ENCODE measurements at regions not wholly inside any gene's neighbourhood (a gene's known extent, or its start where the extent isn't known, plus 50 kb on each side); places are given as distances from the start of the nearest gene placed in this dataset.

GRCh38 chr6:12457094-12457493, 166.9 kb downstream of the EDN1 start:
- no peak for TF ChIP-seq CTCF (IDR thresholded peaks at IDR 0.05)
- DNase-seq (ENCODE audit: low spot score) (no peak), ATAC-seq (ENCODE audit: low FRiP score) (no peak)

- DNase-seq (ENCODE audit: low spot score) = no peak
- no peak for TF ChIP-seq CTCF (IDR thresholded peaks at IDR 0.05)
- ATAC-seq (ENCODE audit: low FRiP score) = no peak
These were observed 168.4 kb downstream of the EDN1 start for GRCh38 chr6:12458558-12458957.

DNA sequence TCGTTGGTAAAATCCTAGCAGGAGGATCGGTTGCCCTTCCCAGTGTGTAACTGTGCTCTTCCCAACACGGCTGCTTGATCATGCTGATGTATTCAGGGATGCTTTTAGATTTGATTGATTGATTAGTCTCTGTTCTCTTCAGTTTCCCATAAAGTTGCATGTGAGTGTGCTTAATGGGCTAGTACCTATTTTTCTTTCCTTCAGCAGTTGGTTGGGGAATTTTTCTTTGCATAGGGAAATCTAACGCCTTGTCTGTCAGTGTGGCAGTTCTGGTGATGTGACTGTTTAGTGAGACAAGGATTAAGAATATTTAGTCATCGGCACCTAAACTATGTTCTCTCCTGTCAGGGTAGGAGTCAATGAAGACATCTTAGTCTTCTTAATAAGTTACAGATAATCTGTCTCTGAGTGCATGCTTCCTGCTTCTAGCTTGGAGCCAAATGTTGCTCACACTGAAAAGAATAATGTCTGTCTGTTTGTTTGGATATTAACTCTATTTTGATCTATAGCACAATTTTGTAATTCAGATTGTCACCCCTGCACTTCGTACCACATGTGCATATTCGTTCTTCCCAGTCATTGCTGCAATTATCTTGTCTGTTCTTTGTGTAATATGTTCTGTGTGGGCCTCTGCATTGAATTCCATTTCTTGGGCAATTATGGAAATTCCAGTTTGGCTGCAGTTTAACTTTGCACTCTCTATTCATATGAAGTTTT, 169.9 kb downstream of the EDN1 start:
- TF ChIP-seq CTCF (IDR thresholded peaks at IDR 0.05) = no peak
- ATAC-seq (ENCODE audit: low FRiP score) (no peak), DNase-seq (ENCODE audit: low spot score) (no peak)

- ATAC-seq (ENCODE audit: low FRiP score) = no peak
- DNase-seq (ENCODE audit: low spot score) = no peak
- TF ChIP-seq CTCF (IDR thresholded peaks at IDR 0.05) = no peak
These were observed 177.8 kb downstream of the EDN1 start for GRCh38 chr6:12467706-12468670.

DNA sequence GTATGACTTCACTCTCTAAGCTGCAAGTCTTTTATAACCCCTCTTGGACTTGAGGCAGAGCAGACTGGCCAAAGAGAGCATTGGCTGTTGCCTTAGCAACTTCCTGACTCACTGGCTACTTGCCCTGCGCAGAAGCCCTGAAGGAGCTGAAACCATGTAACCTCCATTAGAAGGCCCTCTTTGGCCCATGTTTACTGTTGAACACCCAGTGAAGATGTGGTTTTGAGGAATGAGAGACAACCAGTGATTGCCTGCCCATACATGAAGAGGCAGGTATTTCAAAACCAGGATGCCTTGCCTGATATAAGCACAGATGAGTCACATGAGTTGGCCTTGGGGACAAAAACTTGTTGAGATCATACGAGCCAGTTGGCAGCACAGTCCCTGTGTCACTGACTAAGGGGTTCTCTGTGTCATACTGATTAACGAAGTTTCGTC, 182.5 kb downstream of the EDN1 start:
- ATAC-seq (ENCODE audit: low FRiP score) (no peak), DNase-seq (ENCODE audit: low spot score) (no peak)
- no peak for TF ChIP-seq CTCF (IDR thresholded peaks at IDR 0.05)

GRCh38 chr6:12473494-12473893, 183.3 kb downstream of the EDN1 start:
- no peak for DNase-seq (ENCODE audit: low spot score)
- no peak for ATAC-seq (ENCODE audit: low FRiP score)
- no peak for TF ChIP-seq CTCF (IDR thresholded peaks at IDR 0.05)

All from omental fat pad (tissue), 3 donors.